GM12878 (cell line): ENCODE measurements at regions not wholly inside any gene's neighbourhood (a gene's known extent, or its start where the extent isn't known, plus 50 kb on each side); places are given as distances from the start of the nearest gene placed in this dataset.

Experiments used
- ATAC-seq: fragments of 200-7000 bp; cut with Tn5 transposase; 3 replicates; pipeline ENCODE4 v1.9.1; 2020; ENCODE audit warnings: mild to moderate bottlenecking, moderate library complexity
- BruUV-seq: library from RNA; stranded (reverse); fragments of 400-500 nt; replicated peaks from 2 replicates; lab custom pipeline; 2021; lab: Mats Ljungman, UMichigan
- CTCF ChIA-PET: fragments of 300-600 bp; sonication (Branson Sonifier 250); formaldehyde crosslinking; extraction: SDS; loops from one replicate; lab custom pipeline; 2021; ENCODE audit warnings: inconsistent platforms; lab: Yijun Ruan, JAX
- POLR2A ChIA-PET: fragments of 350-600 bp; formaldehyde crosslinking; extraction: SDS; loops from one replicate; lab custom pipeline; 2021; ENCODE audit warnings: inconsistent platforms; lab: Charles Lee
- RAD21 ChIA-PET: fragments of 300-600 bp; sonication (Branson Sonifier 250); formaldehyde crosslinking; loops from one replicate; lab custom pipeline; 2023; ENCODE audit warnings: antibody characterized with exemption; ENCODE audit not compliant: unreplicated experiment; lab: Charles Lee
- SMC1A ChIA-PET: fragments of 300-600 bp; sonication (Branson Sonifier 250); formaldehyde crosslinking; loops from one replicate; lab custom pipeline; 2023; ENCODE audit not compliant: unreplicated experiment, uncharacterized antibody; lab: Charles Lee
- DNase-seq: peaks from one replicate; pipeline ENCODE4 v3.0.0-alpha.2; 2011; ENCODE audit warnings: low read depth, low spot score
- FAIRE-seq: peaks from 3 replicates; lab custom pipeline; 2011; peaks lifted over from hg19 to GRCh38; lab: Jason Lieb, UNC
- H2AFZ ChIP-seq: 2 replicates; pipeline ENCODE4 v1.6.0; 2011; ENCODE audit warnings: low read depth, low read length, control low read depth; ENCODE audit not compliant: control insufficient read depth
- H3K27ac ChIP-seq: 2 replicates; pipeline ENCODE4 v1.5.1; 2011; ENCODE audit warnings: control low read depth; ENCODE audit not compliant: control insufficient read depth, insufficient read depth
- H3K27me3 ChIP-seq, 2 experiments: replicated peaks in 1 of 2; 2 replicates each; pipeline versions ENCODE4 v1.6.0 to v1.6.1; 2011; ENCODE audit warnings: low read length in 1 of 2; ENCODE audit not compliant: control insufficient read depth in 2 of 2, insufficient read depth in 2 of 2
- H3K36me3 ChIP-seq, 2 experiments: 2 replicates each; pipeline ENCODE4 v1.5.1; 2011; ENCODE audit warnings: low read length in 1 of 2; ENCODE audit not compliant: control insufficient read depth in 2 of 2, insufficient read depth in 2 of 2
- H3K4me1 ChIP-seq: 2 replicates; pipeline ENCODE4 v1.6.1; 2011; ENCODE audit warnings: mild to moderate bottlenecking, low read length, moderate library complexity, mixed read lengths; ENCODE audit not compliant: control insufficient read depth, insufficient read depth
- H3K4me2 ChIP-seq: 2 replicates; pipeline ENCODE4 v1.6.0; 2011; ENCODE audit warnings: control low read depth; ENCODE audit not compliant: control insufficient read depth, insufficient read depth
- H3K4me3 ChIP-seq: fragments of 200-600 bp; sonication (generic); 2 replicates; pipeline ENCODE4 v1.5.1; 2016
- H3K79me2 ChIP-seq: 2 replicates; pipeline ENCODE4 v1.6.0; 2011; ENCODE audit warnings: low read length; ENCODE audit not compliant: control insufficient read depth, insufficient read depth
- H3K9ac ChIP-seq: 2 replicates; pipeline ENCODE4 v1.8.0; 2011; ENCODE audit warnings: low read length, control low read depth, mixed read lengths; ENCODE audit not compliant: control insufficient read depth, insufficient read depth
- H3K9me3 ChIP-seq: replicated peaks from 3 replicates; pipeline ENCODE4 v1.5.1; 2011; ENCODE audit warnings: mild to moderate bottlenecking, low read length; ENCODE audit not compliant: control insufficient read depth, insufficient read depth
- H4K20me1 ChIP-seq: 2 replicates; pipeline ENCODE4 v1.6.0; 2011; ENCODE audit not compliant: control insufficient read depth, insufficient read depth
- NFYB ChIP-seq: IDR thresholded peaks from 2 replicates; pipeline ENCODE4 v1.6.1; 2011; ENCODE audit warnings: low read depth, mild to moderate bottlenecking, low read length, improper control_type of control experiment, moderate library complexity; ENCODE audit not compliant: insufficient read depth
- PAX5 ChIP-seq: IDR thresholded peaks from 2 replicates; pipeline ENCODE4 v1.6.1; 2011; ENCODE audit warnings: low read depth, low read length, borderline replicate concordance
- RB1 ChIP-seq: fragments of 450-650 bp; formaldehyde crosslinking; IDR thresholded peaks from 2 replicates; pipeline ENCODE4 v1.6.1; 2017; ENCODE audit warnings: mild to moderate bottlenecking, borderline replicate concordance
- TCF12 ChIP-seq: IDR thresholded peaks from 2 replicates; pipeline ENCODE4 v1.6.1; 2011; ENCODE audit warnings: low read depth, mild to moderate bottlenecking, low read length
- ZBTB33 ChIP-seq: fragments of 450-650 bp; IDR thresholded peaks from 2 replicates; pipeline ENCODE4 v1.6.1; 2017; ENCODE audit warnings: mild to moderate bottlenecking
- WGBS: methylation state at CpG from one replicate; pipeline ENCODE4 v1.1.6; 2016; ENCODE audit warnings: low lambda C conversion rate; ENCODE audit not compliant: insufficient replicate concordance, insufficient coverage; ENCODE audit errors: missing lambda C conversion rate; 5-methylcytosine and 5-hydroxymethylcytosine counted together
- in situ Hi-C: fragments of 300-500 bp; cut with MboI; formaldehyde crosslinking; loops from 9 replicates; pipeline ENCODE4 v1.14.3; 2018; ENCODE audit warnings: mixed read lengths
- intact Hi-C: fragments of 100-400 bp; cut with micrococcal nuclease; formaldehyde crosslinking; loops from one replicate; pipeline ENCODE4 v1.14.2; 2022; ENCODE audit not compliant: unreplicated experiment
- TF ChIP-seq, protein P1 (sequence below): IDR thresholded peaks from 2 replicates; pipeline ENCODE4 v1.6.1; 2012; ENCODE audit warnings: mild to moderate bottlenecking, low read depth, low read length

DNA sequence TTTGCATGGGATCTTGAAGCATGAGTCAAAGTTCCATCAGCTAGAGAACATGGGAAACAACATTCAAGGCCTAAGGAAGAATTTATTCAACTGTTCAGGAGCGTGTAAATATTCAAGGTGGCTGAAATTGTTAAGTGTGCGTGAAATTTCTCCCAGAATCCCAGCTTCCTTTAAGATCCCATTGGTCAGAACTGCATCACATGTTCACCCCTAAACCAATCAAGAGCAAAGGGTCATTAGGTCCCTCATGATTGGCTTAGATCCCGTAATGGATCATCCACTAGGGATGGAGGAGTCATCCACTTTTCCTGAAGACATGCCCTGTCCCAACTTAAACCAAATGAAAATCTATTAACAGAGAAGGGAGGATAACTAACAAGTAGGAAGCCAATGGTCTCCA is 201.6 kb downstream of the TMEM114 start:
- Histone ChIP-seq H4K20me1 (no peaks in the 10 kb centered on the region), H3K27me3 (no peaks in the 10 kb centered on the region), H3K36me3 (no peaks in the 10 kb centered on the region), H3K9me3 (no peaks in the 10 kb centered on the region), H3K79me2 (no peaks in the 10 kb centered on the region), H3K4me2 (no peak overlapping the region), H3K4me1 (no peaks in the 10 kb centered on the region), H2AFZ (no peak overlapping the region), H3K9ac (no peak overlapping the region), H3K27ac (no peak overlapping the region), H3K4me3 (no peak overlapping the region)
- 0% methylated on average over 3 of the region's 3 CpGs for WGBS
- intact Hi-C loops = no loop called here
- ChIA-PET POLR2A (no interaction called here), RAD21 (no interaction called here), SMC1A (interaction anchor here (0.6 kb wide), 2 partner anchors 274 to 1241 kb away, joined by 3 to 4 read pairs; no protein-coding TSS in a partner anchor), CTCF (no interaction called here)
- DNase-seq = no peak
- no peak for FAIRE-seq
- ATAC-seq = no peak
- no TSS peak for BruUV-seq
- peak; percentile 61; the same call in 1 of the 2 replicates for TF ChIP-seq NFYB
- no peak for TF ChIP-seq RB1
- in situ Hi-C loops = loop anchor here (25.0 kb wide), 2 partner anchors 349 to 599 kb away; no protein-coding TSS in a partner anchor

GRCh38 chr16:8381814-8382213 is 208.5 kb downstream of the TMEM114 start:
- Histone ChIP-seq H3K9me3 (no peaks in the 10 kb centered on the region), H3K36me3 (no peaks in the 10 kb centered on the region), H3K27me3 (no peaks in the 10 kb centered on the region), H3K27ac (no peak overlapping the region), H3K4me1 (no peaks in the 10 kb centered on the region), H3K79me2 (no peaks in the 10 kb centered on the region), H4K20me1 (no peaks in the 10 kb centered on the region), H2AFZ (no peak overlapping the region), H3K9ac (no peak overlapping the region), H3K4me2 (no peak overlapping the region), H3K4me3 (no peak overlapping the region)
- ATAC-seq (no peak), FAIRE-seq (no peak), DNase-seq (no peak)
- SMC1A ChIA-PET = no interaction called here
- intact Hi-C loops (no loop called here), in situ Hi-C loops (loop anchor here (25.0 kb wide), 2 partner anchors 355 to 605 kb away; no protein-coding TSS in a partner anchor)
- TF ChIP-seq PAX5 (no peak), TCF12 (no peak), ZBTB33 (no peak)
- TF ChIP-seq, protein P1, sequence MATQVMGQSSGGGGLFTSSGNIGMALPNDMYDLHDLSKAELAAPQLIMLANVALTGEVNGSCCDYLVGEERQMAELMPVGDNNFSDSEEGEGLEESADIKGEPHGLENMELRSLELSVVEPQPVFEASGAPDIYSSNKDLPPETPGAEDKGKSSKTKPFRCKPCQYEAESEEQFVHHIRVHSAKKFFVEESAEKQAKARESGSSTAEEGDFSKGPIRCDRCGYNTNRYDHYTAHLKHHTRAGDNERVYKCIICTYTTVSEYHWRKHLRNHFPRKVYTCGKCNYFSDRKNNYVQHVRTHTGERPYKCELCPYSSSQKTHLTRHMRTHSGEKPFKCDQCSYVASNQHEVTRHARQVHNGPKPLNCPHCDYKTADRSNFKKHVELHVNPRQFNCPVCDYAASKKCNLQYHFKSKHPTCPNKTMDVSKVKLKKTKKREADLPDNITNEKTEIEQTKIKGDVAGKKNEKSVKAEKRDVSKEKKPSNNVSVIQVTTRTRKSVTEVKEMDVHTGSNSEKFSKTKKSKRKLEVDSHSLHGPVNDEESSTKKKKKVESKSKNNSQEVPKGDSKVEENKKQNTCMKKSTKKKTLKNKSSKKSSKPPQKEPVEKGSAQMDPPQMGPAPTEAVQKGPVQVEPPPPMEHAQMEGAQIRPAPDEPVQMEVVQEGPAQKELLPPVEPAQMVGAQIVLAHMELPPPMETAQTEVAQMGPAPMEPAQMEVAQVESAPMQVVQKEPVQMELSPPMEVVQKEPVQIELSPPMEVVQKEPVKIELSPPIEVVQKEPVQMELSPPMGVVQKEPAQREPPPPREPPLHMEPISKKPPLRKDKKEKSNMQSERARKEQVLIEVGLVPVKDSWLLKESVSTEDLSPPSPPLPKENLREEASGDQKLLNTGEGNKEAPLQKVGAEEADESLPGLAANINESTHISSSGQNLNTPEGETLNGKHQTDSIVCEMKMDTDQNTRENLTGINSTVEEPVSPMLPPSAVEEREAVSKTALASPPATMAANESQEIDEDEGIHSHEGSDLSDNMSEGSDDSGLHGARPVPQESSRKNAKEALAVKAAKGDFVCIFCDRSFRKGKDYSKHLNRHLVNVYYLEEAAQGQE = no peak
- POLR2A ChIA-PET = no interaction called here
- RAD21 ChIA-PET = no interaction called here
- no TSS peak for BruUV-seq
- 33% methylated on average over 9 of the region's 9 CpGs for WGBS
- CTCF ChIA-PET = interaction anchor here (0.7 to 1.0 kb wide), 2 partner anchors 11 to 16 kb away, joined by 3 to 4 read pairs; no protein-coding TSS in a partner anchor
